Fibroblast of lung (primary cell): ENCODE measurements at regions not wholly inside any gene's neighbourhood (a gene's known extent, or its start where the extent isn't known, plus 50 kb on each side); places are given as distances from the start of the nearest gene placed in this dataset.

Experiments used
- DNase-seq, 2 donors: peaks; one replicate each; pipeline versions ENCODE4 v3.0.0 to v3.0.0-alpha.2; 2010; ENCODE audit warnings: low read depth in 2 of 2
- H2AFZ ChIP-seq: 2 replicates; pipeline ENCODE4 v1.5.1; 2012; ENCODE audit warnings: low read length, control low read depth, inconsistent platforms
- H3K27ac ChIP-seq: 2 replicates; pipeline ENCODE4 v1.5.1; 2011; ENCODE audit warnings: low read length, control low read depth; ENCODE audit not compliant: insufficient read depth
- H3K27me3 ChIP-seq: 2 replicates; pipeline ENCODE4 v1.5.1; 2011; ENCODE audit warnings: mild to moderate bottlenecking, low read length; ENCODE audit not compliant: control insufficient read depth, insufficient read depth
- H3K36me3 ChIP-seq: 2 replicates; pipeline ENCODE4 v1.5.1; 2011; ENCODE audit warnings: low read length; ENCODE audit not compliant: control insufficient read depth, insufficient read depth
- H3K4me1 ChIP-seq: 2 replicates; pipeline ENCODE4 v1.5.1; 2011; ENCODE audit warnings: low read length; ENCODE audit not compliant: control insufficient read depth, insufficient read depth; ENCODE audit errors: extremely low read depth
- H3K4me2 ChIP-seq: 2 replicates; pipeline ENCODE4 v1.5.1; 2011; ENCODE audit warnings: low read length, control low read depth; ENCODE audit not compliant: insufficient read depth; ENCODE audit errors: extremely low read depth
- H3K4me3 ChIP-seq, 4 experiments: fragments of 200-600 bp in 1 of 4; sonication (generic) in 1 of 4; replicated peaks in 1 of 4; 2 replicates each; pipeline ENCODE4 v1.5.1; 2011 to 2016; ENCODE audit warnings: low read length in 4 of 4, low read depth in 3 of 4, mild to moderate bottlenecking in 3 of 4, control low read depth in 2 of 4, inconsistent platforms in 1 of 4, mixed read lengths in 1 of 4; ENCODE audit not compliant: insufficient read depth in 1 of 4; ENCODE audit errors: control extremely low read depth in 1 of 4
- H3K79me2 ChIP-seq: 2 replicates; pipeline ENCODE4 v1.5.1; 2012; ENCODE audit warnings: mild to moderate bottlenecking, low read length, inconsistent platforms; ENCODE audit not compliant: control insufficient read depth, insufficient read depth
- H3K9ac ChIP-seq: 2 replicates; pipeline ENCODE4 v1.5.1; 2011; ENCODE audit warnings: mild to moderate bottlenecking, low read length, control low read depth; ENCODE audit not compliant: insufficient read depth
- H3K9me3 ChIP-seq: 2 replicates; pipeline ENCODE4 v1.5.1; 2012; ENCODE audit warnings: low read depth, low read length; ENCODE audit not compliant: control insufficient read depth, insufficient read depth
- H4K20me1 ChIP-seq: 2 replicates; pipeline ENCODE4 v1.5.1; 2011; ENCODE audit warnings: low read length; ENCODE audit not compliant: control insufficient read depth, insufficient read depth; ENCODE audit errors: extremely low read depth
- EZH2 ChIP-seq: IDR thresholded peaks from 2 replicates; pipeline ENCODE4 v1.5.1; 2012; ENCODE audit warnings: low read length, control low read depth, mild to moderate bottlenecking; ENCODE audit errors: missing control alignments
- TF ChIP-seq, protein P1 (sequence below), 2 donors: IDR thresholded peaks in 1 of 2; conservative IDR thresholded peaks in 1 of 2; 1 replicate in 1 of 2; 2 replicates in 1 of 2; pipeline ENCODE4 v1.5.1; 2011 to 2012; ENCODE audit warnings: low read length in 2 of 2, control low read depth in 1 of 2, inconsistent platforms in 1 of 2, low read depth in 1 of 2, mild to moderate bottlenecking in 1 of 2

DNA sequence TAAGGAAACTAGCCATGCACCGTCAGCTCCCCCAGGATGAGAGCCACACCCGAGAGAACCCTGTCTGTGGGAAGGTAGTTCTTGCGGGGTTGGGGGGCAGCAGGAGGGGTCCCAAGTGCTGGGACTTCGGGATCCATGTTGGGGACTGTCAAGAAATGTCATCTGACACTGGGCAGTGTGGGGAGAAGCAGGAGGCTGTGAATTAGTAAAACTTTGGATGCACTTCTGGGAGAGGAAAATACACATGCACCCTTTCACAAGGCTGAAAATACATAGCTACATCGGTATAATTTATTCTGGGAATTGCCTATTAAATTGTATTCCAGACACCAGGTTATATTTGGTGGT is 109.6 kb upstream of the RPS23 start:
- no peak overlapping the region for H3K27ac ChIP-seq
- H3K36me3 ChIP-seq: no peaks in the 10 kb centered on the region
- no peak for DNase-seq
- H3K4me3 ChIP-seq: no peak overlapping the region
- H3K27me3 ChIP-seq: no peaks in the 10 kb centered on the region
- no peaks in the 10 kb centered on the region for H3K79me2 ChIP-seq
- no peaks in the 10 kb centered on the region for H4K20me1 ChIP-seq
- H3K9me3 ChIP-seq: no peaks in the 10 kb centered on the region
- H2AFZ ChIP-seq: no peak overlapping the region
- H3K9ac ChIP-seq: no peak overlapping the region
- no peak overlapping the region for H3K4me2 ChIP-seq
- peaks cover 7% of the 10 kb centered on the region for H3K4me1 ChIP-seq
- TF ChIP-seq, protein P1, sequence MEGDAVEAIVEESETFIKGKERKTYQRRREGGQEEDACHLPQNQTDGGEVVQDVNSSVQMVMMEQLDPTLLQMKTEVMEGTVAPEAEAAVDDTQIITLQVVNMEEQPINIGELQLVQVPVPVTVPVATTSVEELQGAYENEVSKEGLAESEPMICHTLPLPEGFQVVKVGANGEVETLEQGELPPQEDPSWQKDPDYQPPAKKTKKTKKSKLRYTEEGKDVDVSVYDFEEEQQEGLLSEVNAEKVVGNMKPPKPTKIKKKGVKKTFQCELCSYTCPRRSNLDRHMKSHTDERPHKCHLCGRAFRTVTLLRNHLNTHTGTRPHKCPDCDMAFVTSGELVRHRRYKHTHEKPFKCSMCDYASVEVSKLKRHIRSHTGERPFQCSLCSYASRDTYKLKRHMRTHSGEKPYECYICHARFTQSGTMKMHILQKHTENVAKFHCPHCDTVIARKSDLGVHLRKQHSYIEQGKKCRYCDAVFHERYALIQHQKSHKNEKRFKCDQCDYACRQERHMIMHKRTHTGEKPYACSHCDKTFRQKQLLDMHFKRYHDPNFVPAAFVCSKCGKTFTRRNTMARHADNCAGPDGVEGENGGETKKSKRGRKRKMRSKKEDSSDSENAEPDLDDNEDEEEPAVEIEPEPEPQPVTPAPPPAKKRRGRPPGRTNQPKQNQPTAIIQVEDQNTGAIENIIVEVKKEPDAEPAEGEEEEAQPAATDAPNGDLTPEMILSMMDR (conservative IDR thresholded peaks at IDR 0.05 in 1 of 2, IDR thresholded peaks at IDR 0.05 in 1 of 2; ENCODE audit: low read depth in 1 of 2, low read length in 2 of 2): no peak
- TF ChIP-seq EZH2: no peak

DNA sequence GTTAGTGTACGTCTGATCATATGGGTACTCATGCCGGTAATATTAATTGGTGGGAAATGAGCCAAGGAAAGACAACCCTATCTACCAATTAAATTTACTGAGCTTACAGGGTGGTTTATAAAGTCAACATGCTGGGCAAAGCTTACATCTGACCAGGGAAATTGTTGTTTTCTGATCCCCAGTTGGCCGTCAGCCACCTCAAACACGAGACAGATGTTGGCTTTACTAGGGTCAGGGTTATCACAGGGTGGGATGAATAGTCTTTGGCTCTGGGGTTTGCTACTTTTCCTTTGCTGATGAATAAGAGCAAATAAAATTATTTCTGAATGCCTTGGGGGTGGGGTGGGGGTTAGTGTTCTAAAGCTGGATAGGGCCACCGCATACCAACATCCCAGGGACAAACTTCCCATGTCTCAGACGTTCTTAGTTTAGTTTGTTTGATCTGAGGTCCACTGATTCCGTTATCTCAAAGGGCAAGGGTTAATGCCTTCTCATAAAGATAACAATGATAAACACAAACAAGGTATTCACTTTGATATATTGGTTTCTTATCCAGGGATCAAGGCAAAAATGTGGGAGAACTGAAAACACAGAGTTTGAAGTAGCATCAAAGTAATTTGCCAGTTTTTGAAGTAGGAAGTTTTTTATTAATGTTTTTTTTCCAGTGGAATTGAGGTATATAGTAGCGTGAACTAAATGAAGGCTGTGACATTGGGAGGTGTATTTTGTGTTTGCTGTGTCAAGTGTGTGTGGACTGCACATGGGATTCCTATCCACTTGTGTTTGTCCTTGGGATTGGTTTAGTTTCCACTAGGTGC is 109.1 kb upstream of the RPS23 start:
- peaks cover 7% of the 10 kb centered on the region for H3K4me1 ChIP-seq
- no peak overlapping the region for H3K9ac ChIP-seq
- no peaks in the 10 kb centered on the region for H3K79me2 ChIP-seq
- H3K27ac ChIP-seq: no peak overlapping the region
- TF ChIP-seq EZH2: no peak
- TF ChIP-seq, protein P1 (conservative IDR thresholded peaks at IDR 0.05 in 1 of 2, IDR thresholded peaks at IDR 0.05 in 1 of 2; ENCODE audit: low read depth in 1 of 2, low read length in 2 of 2): no peak
- peak; percentile 60 to 96 for DNase-seq
- no peaks in the 10 kb centered on the region for H3K36me3 ChIP-seq
- no peaks in the 10 kb centered on the region for H4K20me1 ChIP-seq
- H3K27me3 ChIP-seq: no peaks in the 10 kb centered on the region
- no peak overlapping the region for H3K4me3 ChIP-seq
- no peak overlapping the region for H2AFZ ChIP-seq
- no peaks in the 10 kb centered on the region for H3K9me3 ChIP-seq
- H3K4me2 ChIP-seq: no peak overlapping the region

DNA sequence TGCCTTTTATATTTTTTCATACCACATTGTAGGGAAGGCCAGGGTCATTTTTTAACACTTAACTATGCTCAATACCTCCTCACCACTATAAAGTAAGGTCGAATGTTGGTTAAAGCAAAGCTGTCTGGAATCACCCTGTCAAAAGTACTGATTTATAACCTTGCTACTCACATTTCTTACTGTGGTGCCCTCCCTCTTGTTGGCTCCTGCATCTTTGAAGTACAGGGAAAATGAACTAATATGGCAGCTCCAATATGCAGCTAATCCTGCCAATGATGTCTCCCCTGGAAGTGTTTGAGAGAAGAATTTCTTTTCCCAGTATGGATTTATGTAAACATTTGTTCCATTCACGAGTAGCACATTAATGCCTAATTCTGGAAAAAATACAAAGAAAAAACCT is 108.4 kb upstream of the RPS23 start:
- H3K27me3 ChIP-seq: no peaks in the 10 kb centered on the region
- H2AFZ ChIP-seq: no peak overlapping the region
- no peaks in the 10 kb centered on the region for H3K9me3 ChIP-seq
- no peak overlapping the region for H3K27ac ChIP-seq
- TF ChIP-seq, protein P1 (conservative IDR thresholded peaks at IDR 0.05 in 1 of 2, IDR thresholded peaks at IDR 0.05 in 1 of 2; ENCODE audit: low read depth in 1 of 2, low read length in 2 of 2): no peak
- TF ChIP-seq EZH2: no peak
- H3K4me3 ChIP-seq: no peak overlapping the region
- H4K20me1 ChIP-seq: no peaks in the 10 kb centered on the region
- no peaks in the 10 kb centered on the region for H3K36me3 ChIP-seq
- no peak overlapping the region for H3K9ac ChIP-seq
- H3K4me1 ChIP-seq: peaks cover 7% of the 10 kb centered on the region
- H3K79me2 ChIP-seq: no peaks in the 10 kb centered on the region
- peak in 1 of 2 donors; percentile 89 for DNase-seq
- no peak overlapping the region for H3K4me2 ChIP-seq
